ENCODE measurements at regions not wholly inside any gene's neighbourhood (a gene's known extent, or its start where the extent isn't known, plus 50 kb on each side); places are given as distances from the start of the nearest gene placed in this dataset.

GRCh38 chr3:104868291-104868690, 498.4 kb upstream of the ALCAM start:
- TF ChIP-seq CTCF (IDR thresholded peaks at IDR 0.05) (no peak), ZFX (IDR thresholded peaks at IDR 0.05; ENCODE audit: borderline replicate concordance) (no peak)

Measured in 22Rv1 (cell line).